RPMI7951 (cell line): ENCODE measurements at regions not wholly inside any gene's neighbourhood (a gene's known extent, or its start where the extent isn't known, plus 50 kb on each side); places are given as distances from the start of the nearest gene placed in this dataset.

Experiments
- DNase-seq: peaks from one replicate; pipeline ENCODE4 v3.0.0-alpha.2; 2012; ENCODE audit warnings: low read depth

- peak; percentile 76 for DNase-seq
Measured at GRCh38 chr7:27364344-27364758, 121.7 kb downstream of the EVX1 start.

GRCh38 chr7:27367179-27367932 lies 124.8 kb downstream of the EVX1 start:
- no peak for DNase-seq

DNA sequence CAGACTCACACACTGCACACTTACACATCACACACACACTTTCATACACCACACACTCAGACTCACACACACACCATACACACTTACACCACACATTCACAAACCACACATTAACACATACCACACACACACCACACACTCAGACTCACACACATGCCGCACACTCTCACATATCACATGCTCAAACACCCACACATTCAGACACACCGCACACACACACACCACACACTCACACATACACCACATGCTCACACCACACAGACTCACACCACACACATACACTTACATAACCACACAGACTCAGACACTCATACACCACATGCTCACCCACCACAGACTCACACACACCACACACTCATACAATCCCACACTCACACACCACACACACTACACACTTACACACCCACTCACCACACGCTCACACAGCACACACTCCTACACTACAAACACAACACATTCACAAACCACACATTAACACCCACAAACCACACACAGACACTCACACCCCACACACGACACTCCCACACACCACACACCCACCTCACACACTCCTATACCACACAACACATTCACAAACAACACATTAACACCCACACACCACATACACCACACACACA lies 125.4 kb downstream of the EVX1 start:
- no peak for DNase-seq

DNA sequence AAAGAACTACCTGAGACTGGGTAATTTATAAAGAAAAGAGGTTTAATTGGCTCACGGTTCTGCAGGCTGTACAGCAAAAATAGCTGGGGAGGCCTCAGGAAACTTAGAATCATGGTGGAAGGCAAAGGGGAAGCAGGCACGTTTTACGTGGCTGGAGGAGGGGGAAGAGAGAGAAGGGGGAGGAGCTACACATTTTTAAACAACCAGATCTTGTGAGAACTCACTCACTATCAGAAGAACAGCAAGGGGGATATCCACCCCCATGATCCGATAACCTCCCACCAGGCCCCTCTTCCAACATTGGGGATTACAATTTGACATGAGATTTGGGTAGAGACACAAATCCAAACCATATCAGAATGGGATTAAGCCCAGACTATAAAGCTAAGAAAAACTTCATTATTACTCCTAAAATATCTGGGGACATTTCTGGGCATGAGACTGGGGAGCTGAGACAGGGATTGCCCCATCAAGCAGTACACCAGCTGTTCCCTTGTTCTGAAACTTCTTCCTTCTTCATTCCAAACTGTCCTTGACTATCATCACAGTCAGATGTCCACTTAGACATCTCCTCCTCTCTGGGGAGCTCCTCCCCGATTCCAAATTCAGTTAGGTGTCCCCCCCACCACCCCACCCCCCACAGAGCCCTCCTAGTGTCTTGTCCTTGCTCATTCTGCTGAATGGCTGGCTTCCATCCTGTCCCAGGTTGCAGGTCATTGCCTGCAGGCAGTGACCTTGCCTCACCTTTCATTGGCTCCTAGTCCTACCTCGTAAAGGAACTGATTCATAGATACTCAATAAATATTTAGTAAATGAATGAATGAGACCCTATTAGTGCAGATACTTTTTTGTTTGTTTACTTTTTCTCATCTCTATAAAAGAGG lies 132.6 kb downstream of the EVX1 start:
- DNase-seq, result no peak

GRCh38 chr7:27375958-27376357 lies 133.4 kb downstream of the EVX1 start:
- DNase-seq, result no peak

DNA sequence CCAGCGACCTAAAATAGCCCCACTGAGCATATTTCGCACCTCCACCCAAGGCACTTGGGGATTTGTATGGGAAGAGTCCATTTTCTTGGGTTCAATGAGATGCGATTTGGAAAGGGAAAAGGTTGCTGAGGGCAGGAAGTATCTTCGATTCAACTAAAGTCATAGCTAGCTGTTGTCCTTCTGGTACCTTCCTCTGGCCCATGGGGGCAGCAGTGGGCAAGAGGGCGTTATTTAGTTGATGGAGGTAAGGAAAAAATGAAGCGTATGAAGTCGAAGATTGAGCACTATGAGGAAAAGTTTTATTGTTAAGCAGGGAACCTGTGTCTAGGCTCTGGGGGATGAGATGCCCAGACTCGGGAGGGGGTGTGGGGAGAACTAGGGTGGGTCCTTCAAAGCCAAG lies 135.4 kb downstream of the EVX1 start:
- DNase-seq, result no peak

DNA sequence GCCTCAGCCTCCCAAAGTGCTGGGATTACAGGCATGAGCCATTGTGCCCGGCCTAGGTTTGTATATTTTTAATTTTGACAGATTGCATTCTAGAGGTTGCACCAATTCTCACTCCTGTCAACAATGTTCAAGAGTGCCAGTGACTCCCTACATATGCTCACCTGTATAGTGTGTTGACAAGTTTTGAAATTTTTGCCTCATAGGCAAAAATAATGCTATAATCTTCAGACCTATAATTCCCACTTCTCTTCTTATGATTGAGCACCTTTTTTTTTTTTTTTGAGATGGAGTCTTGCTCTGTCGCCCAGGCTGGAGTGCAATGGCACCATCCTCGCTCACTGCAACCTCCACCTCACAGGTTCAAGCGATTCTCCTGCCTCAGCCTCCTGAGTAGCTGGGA lies 139.7 kb downstream of the EVX1 start:
- DNase-seq, result no peak

GRCh38 chr7:27386581-27386980 lies 144.0 kb downstream of the EVX1 start:
- no peak for DNase-seq

- no peak for DNase-seq
Measured at GRCh38 chr7:27387864-27388263, 145.3 kb downstream of the EVX1 start.

DNA sequence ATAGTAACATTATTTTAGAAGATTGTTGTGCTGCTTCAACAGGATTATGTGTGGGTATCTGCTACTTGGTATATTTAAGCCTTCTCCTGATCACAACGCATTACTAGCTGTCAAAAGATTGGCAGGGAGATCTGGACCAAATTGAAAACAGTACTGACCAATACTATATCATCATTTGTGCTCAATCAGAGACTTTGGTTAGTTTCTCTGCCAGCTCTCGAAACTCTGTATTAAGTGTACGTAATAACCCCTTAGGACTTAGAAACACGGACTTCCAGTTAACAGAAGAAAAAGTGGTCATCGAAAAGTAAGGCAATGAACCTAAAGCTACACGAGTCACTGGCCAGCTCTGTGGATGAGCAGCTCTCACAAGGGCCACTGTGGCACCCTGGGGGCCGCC lies 146.0 kb downstream of the EVX1 start:
- no peak for DNase-seq

GRCh38 chr7:27389496-27389895 lies 146.9 kb downstream of the EVX1 start:
- DNase-seq, result no peak

DNA sequence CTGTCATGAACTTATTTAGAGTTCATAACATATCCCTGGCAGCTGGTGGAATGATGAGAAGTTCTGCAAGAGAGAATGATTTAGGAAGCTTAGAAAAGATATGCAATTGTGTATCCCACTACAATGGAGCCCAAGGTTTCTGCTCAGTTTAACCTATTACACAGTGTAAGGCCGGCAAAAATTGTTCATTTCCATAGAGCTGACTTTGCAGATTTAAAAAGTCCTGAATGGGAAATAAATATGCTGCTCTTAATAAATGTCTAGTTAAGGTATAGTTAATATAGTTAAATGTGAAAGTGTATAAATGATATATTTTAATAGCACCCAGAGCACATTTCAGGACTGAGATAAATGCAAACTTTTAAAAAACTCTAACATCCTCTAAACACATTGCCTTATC lies 149.9 kb downstream of the EVX1 start:
- DNase-seq, result no peak

DNA sequence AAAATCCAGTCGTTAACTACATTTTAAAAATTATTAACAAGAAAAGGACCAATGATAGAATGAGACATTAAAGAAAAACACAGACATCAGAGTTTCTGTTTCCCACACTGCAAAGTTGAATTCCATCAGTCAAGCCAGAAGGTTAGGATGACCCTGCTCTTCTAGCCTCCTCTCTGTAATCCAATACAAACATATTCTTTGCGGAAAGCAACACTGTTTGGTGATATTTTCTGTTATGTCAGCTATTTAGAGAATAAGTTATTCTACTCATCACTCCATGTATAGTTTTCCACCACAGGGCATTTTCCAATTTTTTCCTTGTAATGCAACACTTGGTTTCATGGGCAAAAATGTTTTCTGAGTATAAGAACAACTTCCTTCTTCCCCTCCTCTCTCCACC lies 152.3 kb downstream of the EVX1 start:
- no peak for DNase-seq

DNA sequence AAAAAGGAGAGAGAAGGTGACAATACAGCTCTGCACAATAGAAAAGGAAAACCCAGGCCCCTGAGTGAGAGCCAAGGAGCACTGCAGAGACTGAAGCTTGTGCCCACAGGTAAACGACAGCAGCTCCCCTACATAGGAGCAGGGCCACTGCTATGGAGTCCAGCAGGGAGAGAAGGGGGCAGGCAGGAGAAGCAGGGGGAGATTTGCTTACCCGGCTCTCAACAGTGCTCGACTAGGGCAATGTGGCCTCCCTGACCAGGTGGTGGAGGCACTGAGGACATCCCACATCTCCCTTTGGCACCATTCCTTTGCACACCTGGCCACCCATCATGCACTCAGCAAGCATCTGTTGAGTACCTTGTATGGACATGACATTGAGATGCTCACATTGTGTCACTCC lies 153.0 kb downstream of the EVX1 start:
- DNase-seq, result no peak

GRCh38 chr7:27397503-27397902 lies 154.9 kb downstream of the EVX1 start:
- DNase-seq, result no peak

- DNase-seq, result no peak
Measured at GRCh38 chr7:27398851-27399250, 156.2 kb downstream of the EVX1 start.

GRCh38 chr7:27399791-27400567 lies 157.4 kb downstream of the EVX1 start:
- no peak for DNase-seq

DNA sequence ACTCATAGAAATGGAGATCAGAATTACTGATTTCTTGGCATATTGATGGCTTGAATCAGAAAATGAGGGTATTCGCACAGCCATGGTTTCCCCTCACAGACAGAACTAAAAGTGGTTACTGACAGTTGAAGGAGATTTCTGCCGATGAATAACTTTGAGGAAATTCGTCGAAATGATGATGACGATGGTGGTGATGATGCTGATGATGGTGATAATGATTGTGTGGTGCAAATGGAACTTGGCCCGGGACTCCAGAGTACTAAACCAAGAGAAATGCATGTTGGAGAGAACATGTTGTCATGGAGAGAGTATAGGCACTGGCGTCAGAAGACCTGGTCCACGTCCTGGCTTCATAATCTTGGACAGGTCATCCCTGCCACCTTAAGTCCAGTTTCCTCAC lies 163.2 kb downstream of the EVX1 start:
- no peak for DNase-seq

DNA sequence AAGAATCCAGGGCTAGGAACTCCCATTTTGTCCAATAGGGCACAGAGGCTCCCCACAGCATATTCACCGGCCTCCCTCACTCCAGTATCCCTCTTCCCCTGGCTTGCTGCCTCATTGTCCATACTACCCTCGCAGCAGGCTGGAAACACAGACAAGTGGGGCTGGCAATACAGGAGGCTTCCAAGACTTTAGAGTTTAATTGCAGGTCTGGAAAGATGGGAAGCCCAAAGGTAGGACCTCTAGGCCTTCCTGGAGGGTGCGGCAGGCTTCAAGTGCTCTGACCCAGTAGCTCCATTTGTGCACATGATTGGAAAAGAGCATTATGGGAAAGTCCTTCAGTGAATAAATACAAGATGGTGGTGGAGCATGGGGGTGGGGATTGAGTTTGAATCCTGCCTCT lies 166.7 kb downstream of the EVX1 start:
- no peak for DNase-seq

GRCh38 chr7:27409776-27410175 lies 167.2 kb downstream of the EVX1 start:
- DNase-seq, result peak; percentile 9

DNA sequence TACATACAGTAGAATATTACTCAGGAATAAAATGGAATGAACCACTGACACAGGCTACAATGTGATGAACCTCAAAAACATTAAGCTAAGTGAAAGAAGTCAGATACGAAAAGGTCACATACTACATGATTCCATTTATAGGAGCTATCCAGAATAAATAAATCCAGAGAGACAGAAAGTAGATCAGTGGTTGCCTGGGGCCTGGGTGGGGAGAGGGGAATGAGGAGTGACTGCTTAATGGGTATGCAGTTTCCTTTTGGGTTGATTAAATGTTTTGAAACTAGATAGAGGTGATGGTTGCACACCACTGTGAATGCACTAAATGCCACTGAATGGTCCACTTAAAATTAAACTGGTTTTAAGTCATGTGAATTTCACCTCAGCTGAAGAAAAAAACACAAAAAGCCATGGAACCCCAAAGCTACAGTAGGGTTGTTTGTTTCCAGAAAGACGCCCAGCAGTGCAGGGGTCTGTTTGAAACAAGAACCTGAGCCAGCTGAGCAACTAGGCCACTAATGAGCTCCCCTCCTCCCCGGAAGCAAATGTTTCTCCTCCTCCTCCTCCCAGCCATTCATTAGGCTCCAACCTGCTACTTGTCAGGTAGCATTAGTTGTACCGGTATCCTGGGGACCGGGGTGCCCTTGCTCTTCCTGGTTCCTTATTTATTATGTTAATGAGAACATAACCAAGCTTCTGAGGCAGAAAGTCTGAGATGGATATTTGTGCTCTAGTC lies 168.4 kb downstream of the EVX1 start:
- no peak for DNase-seq
